22Rv1 (cell line): ENCODE measurements at regions not wholly inside any gene's neighbourhood (a gene's known extent, or its start where the extent isn't known, plus 50 kb on each side); places are given as distances from the start of the nearest gene placed in this dataset.

Experiments
- ZFX ChIP-seq: fragments of 450-650 bp; IDR thresholded peaks from 2 replicates; pipeline ENCODE4 v1.6.1; 2017; ENCODE audit warnings: antibody characterized with exemption, borderline replicate concordance
- TF ChIP-seq, protein P1 (sequence below): fragments of 450-650 bp; IDR thresholded peaks from 2 replicates; pipeline ENCODE4 v1.5.1; 2017; ENCODE audit warnings: mild to moderate bottlenecking

DNA sequence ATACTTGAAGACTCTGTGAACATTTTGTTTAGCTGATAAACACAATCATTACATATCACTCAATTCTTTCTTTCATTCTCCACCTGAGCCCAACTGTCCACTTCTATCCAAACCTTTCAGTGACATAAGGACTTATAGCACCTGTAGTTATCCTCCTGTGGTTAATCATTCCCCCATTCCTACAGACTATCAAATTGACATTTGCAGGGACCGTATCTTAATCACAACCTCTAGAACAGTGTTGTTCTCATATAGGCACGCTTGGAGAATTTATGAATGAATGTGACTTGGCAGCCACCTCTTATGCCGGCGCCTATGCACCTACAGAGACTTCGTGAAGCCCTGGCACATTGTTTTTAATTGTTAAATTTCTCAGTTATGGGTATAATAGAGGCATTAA is 83.9 kb upstream of the CXADR start:
- TF ChIP-seq, protein P1, sequence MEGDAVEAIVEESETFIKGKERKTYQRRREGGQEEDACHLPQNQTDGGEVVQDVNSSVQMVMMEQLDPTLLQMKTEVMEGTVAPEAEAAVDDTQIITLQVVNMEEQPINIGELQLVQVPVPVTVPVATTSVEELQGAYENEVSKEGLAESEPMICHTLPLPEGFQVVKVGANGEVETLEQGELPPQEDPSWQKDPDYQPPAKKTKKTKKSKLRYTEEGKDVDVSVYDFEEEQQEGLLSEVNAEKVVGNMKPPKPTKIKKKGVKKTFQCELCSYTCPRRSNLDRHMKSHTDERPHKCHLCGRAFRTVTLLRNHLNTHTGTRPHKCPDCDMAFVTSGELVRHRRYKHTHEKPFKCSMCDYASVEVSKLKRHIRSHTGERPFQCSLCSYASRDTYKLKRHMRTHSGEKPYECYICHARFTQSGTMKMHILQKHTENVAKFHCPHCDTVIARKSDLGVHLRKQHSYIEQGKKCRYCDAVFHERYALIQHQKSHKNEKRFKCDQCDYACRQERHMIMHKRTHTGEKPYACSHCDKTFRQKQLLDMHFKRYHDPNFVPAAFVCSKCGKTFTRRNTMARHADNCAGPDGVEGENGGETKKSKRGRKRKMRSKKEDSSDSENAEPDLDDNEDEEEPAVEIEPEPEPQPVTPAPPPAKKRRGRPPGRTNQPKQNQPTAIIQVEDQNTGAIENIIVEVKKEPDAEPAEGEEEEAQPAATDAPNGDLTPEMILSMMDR: no peak
- no peak for TF ChIP-seq ZFX
